SK-N-SH treated with all-trans-retinoic acid at 6 μM for 48 hours (cell line): ENCODE measurements at regions not wholly inside any gene's neighbourhood (a gene's known extent, or its start where the extent isn't known, plus 50 kb on each side); places are given as distances from the start of the nearest gene placed in this dataset.

ENCODE experiments used
- ARNTL ChIP-seq: fragments of 450-650 bp; formaldehyde crosslinking; IDR thresholded peaks from 2 replicates; pipeline ENCODE4 v1.5.0; 2020; ENCODE audit warnings: low read depth, mild to moderate bottlenecking, moderate library complexity, borderline replicate concordance
- CSDC2 ChIP-seq: fragments of 250-450 bp; sonication (Bioruptor Pico); IDR thresholded peaks from 2 replicates; pipeline ENCODE4 v1.5.0; 2020; ENCODE audit warnings: mild to moderate bottlenecking, moderate library complexity
- OSR1 ChIP-seq: fragments of 250-450 bp; sonication (Bioruptor Pico); IDR thresholded peaks from 2 replicates; pipeline ENCODE4 v1.8.0; 2022; ENCODE audit warnings: moderate library complexity, mild to moderate bottlenecking, inconsistent platforms
- ZFP3 ChIP-seq: fragments of 250-450 bp; sonication (Bioruptor Pico); IDR thresholded peaks from 2 replicates; pipeline ENCODE4 v1.5.0; 2020; ENCODE audit warnings: mild to moderate bottlenecking, moderate library complexity
- TF ChIP-seq, protein P1 (sequence below): fragments of 250-450 bp; sonication (Bioruptor Pico); IDR thresholded peaks from 2 replicates; pipeline ENCODE4 v1.5.1; 2020; ENCODE audit warnings: low read depth, mild to moderate bottlenecking, moderate library complexity

DNA sequence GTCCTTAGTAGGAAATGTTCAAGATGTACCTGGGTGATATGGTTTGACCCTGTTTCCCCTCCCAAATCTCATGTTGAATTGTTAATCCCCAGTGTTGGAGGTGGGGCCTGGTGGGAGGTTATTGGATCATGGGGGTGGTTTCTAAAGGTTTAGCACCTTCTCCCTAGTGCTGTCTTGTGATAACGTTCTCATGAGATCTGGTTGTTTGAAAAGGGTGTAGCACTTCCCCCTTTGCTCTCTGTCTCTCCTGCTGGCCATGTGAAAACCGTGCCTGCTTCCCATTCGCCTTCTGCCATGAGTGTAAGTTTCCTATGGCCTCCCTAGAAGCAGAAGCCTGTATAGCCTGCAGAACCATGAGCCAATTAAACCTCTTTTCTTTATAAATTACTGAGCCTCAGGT, 353.0 kb upstream of the SFSWAP start:
- TF ChIP-seq OSR1 (CRISPR knock-in tag) = no peak
- TF ChIP-seq CSDC2 (CRISPR knock-in tag) = no peak
- TF ChIP-seq ARNTL = no peak
- TF ChIP-seq, protein P1, sequence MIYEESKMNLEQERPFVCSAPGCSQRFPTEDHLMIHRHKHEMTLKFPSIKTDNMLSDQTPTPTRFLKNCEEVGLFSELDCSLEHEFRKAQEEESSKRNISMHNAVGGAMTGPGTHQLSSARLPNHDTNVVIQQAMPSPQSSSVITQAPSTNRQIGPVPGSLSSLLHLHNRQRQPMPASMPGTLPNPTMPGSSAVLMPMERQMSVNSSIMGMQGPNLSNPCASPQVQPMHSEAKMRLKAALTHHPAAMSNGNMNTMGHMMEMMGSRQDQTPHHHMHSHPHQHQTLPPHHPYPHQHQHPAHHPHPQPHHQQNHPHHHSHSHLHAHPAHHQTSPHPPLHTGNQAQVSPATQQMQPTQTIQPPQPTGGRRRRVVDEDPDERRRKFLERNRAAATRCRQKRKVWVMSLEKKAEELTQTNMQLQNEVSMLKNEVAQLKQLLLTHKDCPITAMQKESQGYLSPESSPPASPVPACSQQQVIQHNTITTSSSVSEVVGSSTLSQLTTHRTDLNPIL = no peak
- no peak for TF ChIP-seq ZFP3
